HL-60 (cell line): ENCODE measurements at regions not wholly inside any gene's neighbourhood (a gene's known extent, or its start where the extent isn't known, plus 50 kb on each side); places are given as distances from the start of the nearest gene placed in this dataset.
"Not testable (repeated sequence)": the region's sequence is repeated elsewhere in the genome, so short reads cannot be mapped to it uniquely, and the experiment has no call there.

ENCODE experiments used
- GABPA ChIP-seq: IDR thresholded peaks from 2 replicates; pipeline ENCODE4 v1.6.1; 2012; ENCODE audit warnings: low read depth
- POLR2AphosphoS5 ChIP-seq: IDR thresholded peaks from 2 replicates; pipeline ENCODE4 v1.6.1; 2012; ENCODE audit warnings: low read depth
- REST ChIP-seq: IDR thresholded peaks from 2 replicates; pipeline ENCODE4 v1.6.1; 2012; ENCODE audit warnings: low read depth; ENCODE audit not compliant: insufficient replicate concordance
- TF ChIP-seq, protein P1 (sequence below): IDR thresholded peaks from one replicate; pipeline ENCODE4 v1.5.1; 2011; ENCODE audit warnings: low read length, control low read depth, inconsistent platforms; ENCODE audit not compliant: insufficient read depth

- TF ChIP-seq, protein P1, sequence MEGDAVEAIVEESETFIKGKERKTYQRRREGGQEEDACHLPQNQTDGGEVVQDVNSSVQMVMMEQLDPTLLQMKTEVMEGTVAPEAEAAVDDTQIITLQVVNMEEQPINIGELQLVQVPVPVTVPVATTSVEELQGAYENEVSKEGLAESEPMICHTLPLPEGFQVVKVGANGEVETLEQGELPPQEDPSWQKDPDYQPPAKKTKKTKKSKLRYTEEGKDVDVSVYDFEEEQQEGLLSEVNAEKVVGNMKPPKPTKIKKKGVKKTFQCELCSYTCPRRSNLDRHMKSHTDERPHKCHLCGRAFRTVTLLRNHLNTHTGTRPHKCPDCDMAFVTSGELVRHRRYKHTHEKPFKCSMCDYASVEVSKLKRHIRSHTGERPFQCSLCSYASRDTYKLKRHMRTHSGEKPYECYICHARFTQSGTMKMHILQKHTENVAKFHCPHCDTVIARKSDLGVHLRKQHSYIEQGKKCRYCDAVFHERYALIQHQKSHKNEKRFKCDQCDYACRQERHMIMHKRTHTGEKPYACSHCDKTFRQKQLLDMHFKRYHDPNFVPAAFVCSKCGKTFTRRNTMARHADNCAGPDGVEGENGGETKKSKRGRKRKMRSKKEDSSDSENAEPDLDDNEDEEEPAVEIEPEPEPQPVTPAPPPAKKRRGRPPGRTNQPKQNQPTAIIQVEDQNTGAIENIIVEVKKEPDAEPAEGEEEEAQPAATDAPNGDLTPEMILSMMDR = not testable (repeated sequence)
- TF ChIP-seq REST, GABPA, POLR2AphosphoS5: not testable (repeated sequence)
Observed at GRCh38 chr16:15297104-15297503, 81.0 kb downstream of the NPIPA5 start.
